HepG2 (cell line): ENCODE measurements at regions not wholly inside any gene's neighbourhood (a gene's known extent, or its start where the extent isn't known, plus 50 kb on each side); places are given as distances from the start of the nearest gene placed in this dataset.

ENCODE experiments used
- CHCHD3 ChIP-seq: sonication (generic); formaldehyde crosslinking; IDR thresholded peaks from 2 replicates; pipeline ENCODE4 v1.8.0; 2022; ENCODE audit warnings: mild to moderate bottlenecking, missing genetic modification reagents, moderate library complexity
- FOXK1 ChIP-seq: sonication (generic); formaldehyde crosslinking; IDR thresholded peaks from 2 replicates; pipeline ENCODE4 v1.4.0; 2020; ENCODE audit warnings: low read depth, missing genetic modification reagents, borderline replicate concordance
- FOXO4 ChIP-seq: sonication (generic); formaldehyde crosslinking; conservative IDR thresholded peaks from 2 replicates; pipeline ENCODE4 v1.8.1; 2023; ENCODE audit warnings: missing genetic modification reagents
- KAT7 ChIP-seq: IDR thresholded peaks from 2 replicates; pipeline ENCODE4 v1.6.1; 2018; ENCODE audit warnings: borderline replicate concordance, missing compliant biosample characterization
- SRSF9 ChIP-seq: fragments of 200-400 bp; formaldehyde crosslinking; IDR thresholded peaks from 2 replicates; pipeline ENCODE4 v1.6.1; 2018; ENCODE audit warnings: borderline replicate concordance, mild to moderate bottlenecking, low read depth, low read length; ENCODE audit not compliant: insufficient read depth, poor library complexity, severe bottlenecking
- SUZ12 ChIP-seq: fragments of 150-350 bp; IDR thresholded peaks from 2 replicates; pipeline ENCODE4 v1.6.1; 2014; ENCODE audit warnings: low read depth, low read length
- ZFP90 ChIP-seq: sonication (generic); formaldehyde crosslinking; IDR thresholded peaks from 2 replicates; pipeline ENCODE4 v1.8.0; 2022; ENCODE audit warnings: missing genetic modification reagents, mild to moderate bottlenecking, inconsistent platforms, borderline replicate concordance
- ZNF549 ChIP-seq: sonication (generic); formaldehyde crosslinking; IDR thresholded peaks from 2 replicates; pipeline ENCODE4 v1.5.0; 2020; ENCODE audit warnings: missing genetic modification reagents

DNA sequence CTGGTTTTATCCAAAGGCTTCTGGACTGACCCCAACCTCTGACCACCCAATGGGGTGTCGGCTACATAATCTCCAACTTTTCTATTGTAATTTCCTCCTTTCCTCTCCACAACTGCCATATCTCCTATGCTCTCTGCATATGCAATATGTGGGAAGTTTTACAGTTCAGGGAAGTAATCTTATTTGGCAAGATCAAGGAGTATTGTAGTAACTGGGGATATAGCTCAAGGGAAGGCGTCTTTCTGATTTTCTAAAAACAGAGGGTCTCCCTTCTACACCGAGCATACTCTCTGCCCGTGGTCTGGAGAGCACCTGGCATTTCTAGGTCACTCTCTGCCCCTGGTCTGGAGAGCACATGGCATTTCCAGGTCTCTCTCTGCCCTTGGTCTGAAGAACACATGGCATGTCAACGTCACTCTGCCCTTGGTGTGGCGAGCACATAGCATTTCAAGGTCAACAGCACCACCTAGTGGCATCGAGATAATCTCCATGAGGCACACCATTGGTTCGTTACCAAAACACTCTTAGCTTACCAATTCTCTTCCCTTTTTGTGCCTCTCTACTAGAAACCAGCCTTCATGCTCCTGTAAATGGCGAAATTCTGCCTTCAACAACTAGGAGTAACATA is 616.4 kb upstream of the NUDT12 start:
- no peak for TF ChIP-seq SUZ12
- no peak for TF ChIP-seq ZFP90 (CRISPR knock-in tag)
- no peak for TF ChIP-seq CHCHD3 (CRISPR knock-in tag)
- no peak for TF ChIP-seq SRSF9
- TF ChIP-seq FOXK1: no peak
- TF ChIP-seq KAT7 (CRISPR knock-in tag): no peak
- no peak for TF ChIP-seq FOXO4 (CRISPR knock-in tag)
- no peak for TF ChIP-seq ZNF549 (CRISPR knock-in tag)
